IMR-90 (cell line): ENCODE measurements at regions not wholly inside any gene's neighbourhood (a gene's known extent, or its start where the extent isn't known, plus 50 kb on each side); places are given as distances from the start of the nearest gene placed in this dataset.

Source experiments
- ATAC-seq: fragments of 200-7000 bp; cut with Tn5 transposase; 2 replicates; pipeline ENCODE4 v1.9.1; 2020; ENCODE audit warnings: low read depth, mild to moderate bottlenecking, moderate library complexity
- BruUV-seq: library from RNA; stranded (reverse); fragments of 400-500 nt; replicated peaks from 2 replicates; lab custom pipeline; 2021; lab: Mats Ljungman, UMichigan
- CTCF ChIA-PET: fragments of 300-600 bp; formaldehyde crosslinking; extraction: SDS; loops from one replicate; lab custom pipeline; 2021; ENCODE audit warnings: antibody characterized with exemption; lab: Yijun Ruan, JAX
- POLR2A ChIA-PET: fragments of 300-600 bp; sonication (Branson Sonifier 250); formaldehyde crosslinking; loops from one replicate; lab custom pipeline; 2022; ENCODE audit warnings: antibody characterized with exemption; ENCODE audit not compliant: unreplicated experiment; lab: Charles Lee
- DNase-seq: peaks from one replicate; pipeline ENCODE4 v3.0.0; 2013
- H2AFZ ChIP-seq: replicated peaks from 2 replicates; pipeline ENCODE3; 2013; ENCODE audit warnings: low read length, mild to moderate bottlenecking; ENCODE audit not compliant: poor library complexity
- H2AK5ac ChIP-seq: 2 replicates; pipeline ENCODE4 v1.6.1; 2013; ENCODE audit warnings: low read depth, low read length, inconsistent platforms
- H2AK9ac ChIP-seq: replicated peaks from 2 replicates; pipeline ENCODE3; 2013; ENCODE audit warnings: mild to moderate bottlenecking, low read depth, low read length, moderate library complexity; ENCODE audit not compliant: poor library complexity
- H2BK120ac ChIP-seq: 2 replicates; pipeline ENCODE4 v1.6.1; 2013; ENCODE audit warnings: low read depth, low read length, inconsistent platforms
- H2BK15ac ChIP-seq: 3 replicates; pipeline ENCODE4 v1.6.1; 2013; ENCODE audit warnings: low read depth, low read length, inconsistent platforms
- H2BK20ac ChIP-seq: 2 replicates; pipeline ENCODE4 v1.6.1; 2013; ENCODE audit warnings: low read depth, mild to moderate bottlenecking, inconsistent platforms, low read length, moderate library complexity
- H2BK5ac ChIP-seq: 2 replicates; pipeline ENCODE4 v1.6.1; 2013; ENCODE audit warnings: mild to moderate bottlenecking, low read depth, low read length, inconsistent platforms; ENCODE audit not compliant: poor library complexity, severe bottlenecking
- H3K14ac ChIP-seq: replicated peaks from 2 replicates; pipeline ENCODE4 v1.6.1; 2013; ENCODE audit warnings: low read depth, low read length, inconsistent platforms
- H3K18ac ChIP-seq: 2 replicates; pipeline ENCODE4 v1.6.1; 2013; ENCODE audit warnings: low read depth, low read length, control low read depth
- H3K23ac ChIP-seq: 2 replicates; pipeline ENCODE4 v1.6.1; 2013; ENCODE audit warnings: low read depth, low read length, inconsistent platforms
- H3K27ac ChIP-seq: 2 replicates; pipeline ENCODE4 v1.5.1; 2013; ENCODE audit warnings: mild to moderate bottlenecking, control low read depth, low read length; ENCODE audit not compliant: insufficient read depth
- H3K27me3 ChIP-seq: 2 replicates; pipeline ENCODE4 v1.6.1; 2013; ENCODE audit warnings: low read length; ENCODE audit not compliant: control insufficient read depth, insufficient read depth
- H3K36me3 ChIP-seq: 2 replicates; pipeline ENCODE4 v1.6.1; 2013; ENCODE audit warnings: low read length, mixed read lengths; ENCODE audit not compliant: control insufficient read depth, insufficient read depth
- H3K4ac ChIP-seq: 2 replicates; pipeline ENCODE4 v1.6.1; 2013; ENCODE audit warnings: low read depth, low read length, inconsistent platforms
- H3K4me1 ChIP-seq: 2 replicates; pipeline ENCODE4 v1.6.1; 2013; ENCODE audit warnings: low read length, mixed read lengths; ENCODE audit not compliant: control insufficient read depth, insufficient read depth
- H3K4me2 ChIP-seq: 2 replicates; pipeline ENCODE4 v1.6.1; 2013; ENCODE audit warnings: low read depth, mild to moderate bottlenecking, control low read depth, low read length, moderate library complexity
- H3K4me3 ChIP-seq: 2 replicates; pipeline ENCODE4 v1.5.1; 2013; ENCODE audit warnings: low read depth, mild to moderate bottlenecking, control low read depth, low read length, moderate library complexity; ENCODE audit not compliant: insufficient read depth
- H3K56ac ChIP-seq: 2 replicates; pipeline ENCODE4 v1.6.1; 2013; ENCODE audit warnings: low read length, inconsistent platforms; ENCODE audit not compliant: insufficient read depth; ENCODE audit errors: extremely low read depth
- H3K79me1 ChIP-seq, 2 experiments: 2 replicates each; pipeline ENCODE4 v1.6.1; 2013; ENCODE audit warnings: low read length in 2 of 2, inconsistent platforms in 1 of 2, low read depth in 1 of 2
- H3K9ac ChIP-seq: 2 replicates; pipeline ENCODE4 v1.6.1; 2013; ENCODE audit warnings: low read depth, low read length, control low read depth
- H3K9me1 ChIP-seq: 2 replicates; pipeline ENCODE4 v1.6.1; 2013; ENCODE audit warnings: low read length, inconsistent platforms; ENCODE audit not compliant: insufficient read depth
- H3K9me3 ChIP-seq: 2 replicates; pipeline ENCODE4 v1.6.1; 2013; ENCODE audit warnings: low read length; ENCODE audit not compliant: control insufficient read depth, insufficient read depth
- H4K20me1 ChIP-seq: 2 replicates; pipeline ENCODE4 v1.6.1; 2013; ENCODE audit warnings: low read length, inconsistent platforms; ENCODE audit not compliant: insufficient read depth
- H4K5ac ChIP-seq: 2 replicates; pipeline ENCODE4 v1.6.1; 2013; ENCODE audit warnings: mild to moderate bottlenecking, low read depth, low read length, control low read depth
- H4K8ac ChIP-seq, 2 experiments: 2 replicates each; pipeline ENCODE4 v1.6.1; 2013; ENCODE audit warnings: low read depth in 2 of 2, low read length in 2 of 2, control low read depth in 1 of 2, inconsistent platforms in 1 of 2
- H4K91ac ChIP-seq: 2 replicates; pipeline ENCODE4 v1.6.1; 2013; ENCODE audit warnings: low read depth, low read length, inconsistent platforms; ENCODE audit not compliant: insufficient read depth
- BHLHE40 ChIP-seq: fragments of 150-350 bp; IDR thresholded peaks from 2 replicates; pipeline ENCODE4 v1.6.1; 2016; ENCODE audit warnings: mild to moderate bottlenecking, low read depth, low read length
- CEBPB ChIP-seq: IDR thresholded peaks from 2 replicates; pipeline ENCODE4 v1.6.1; 2012; ENCODE audit warnings: low read depth, low read length, improper control_type of control experiment
- CHD1 ChIP-seq: IDR thresholded peaks from 2 replicates; pipeline ENCODE4 v1.6.1; 2012; ENCODE audit warnings: low read depth, low read length, improper control_type of control experiment
- CTCF ChIP-seq: conservative IDR thresholded peaks from 2 replicates; pipeline ENCODE4 v1.5.1; 2012; ENCODE audit warnings: mild to moderate bottlenecking, low read depth, low read length, improper control_type of control experiment
- ELK1 ChIP-seq: fragments of 150-350 bp; IDR thresholded peaks from 2 replicates; pipeline ENCODE4 v1.6.1; 2016; ENCODE audit warnings: low read depth, mild to moderate bottlenecking, low read length, moderate library complexity, borderline replicate concordance
- MAFK ChIP-seq: IDR thresholded peaks from 2 replicates; pipeline ENCODE4 v1.6.1; 2012; ENCODE audit warnings: low read depth, low read length, improper control_type of control experiment
- MXI1 ChIP-seq: IDR thresholded peaks from 2 replicates; pipeline ENCODE4 v1.6.1; 2012; ENCODE audit warnings: low read depth, mild to moderate bottlenecking, low read length, moderate library complexity, borderline replicate concordance
- NFE2L2 ChIP-seq: fragments of 150-350 bp; IDR thresholded peaks from 2 replicates; pipeline ENCODE4 v1.6.1; 2016; ENCODE audit warnings: low read depth, mild to moderate bottlenecking, low read length
- POLR2A ChIP-seq: IDR thresholded peaks from 2 replicates; pipeline ENCODE4 v1.6.1; 2012; ENCODE audit warnings: mild to moderate bottlenecking, low read depth, low read length
- RAD21 ChIP-seq: IDR thresholded peaks from 2 replicates; pipeline ENCODE4 v1.6.1; 2012; ENCODE audit warnings: low read length, improper control_type of control experiment
- RCOR1 ChIP-seq: IDR thresholded peaks from 2 replicates; pipeline ENCODE4 v1.6.1; 2012; ENCODE audit warnings: mild to moderate bottlenecking, low read length, improper control_type of control experiment; ENCODE audit not compliant: insufficient replicate concordance
- RFX5 ChIP-seq: IDR thresholded peaks from 2 replicates; pipeline ENCODE4 v1.8.0; 2012; ENCODE audit warnings: low read depth, mild to moderate bottlenecking, low read length, moderate library complexity
- SMC3 ChIP-seq: fragments of 150-350 bp; IDR thresholded peaks from 2 replicates; pipeline ENCODE4 v1.6.1; 2016; ENCODE audit warnings: low read depth, mild to moderate bottlenecking, antibody characterized with exemption, low read length, moderate library complexity
- USF2 ChIP-seq: fragments of 150-350 bp; IDR thresholded peaks from 2 replicates; pipeline ENCODE4 v1.6.1; 2017; ENCODE audit warnings: mild to moderate bottlenecking, antibody characterized with exemption, low read length, low read depth
- dilution Hi-C: fragments of 300-500 bp; cut with HindIII; formaldehyde crosslinking; loops from one replicate; pipeline ENCODE4 v1.14.3; 2018; ENCODE audit warnings: low sequenced_read_pairs; ENCODE audit not compliant: unreplicated experiment
- in situ Hi-C: fragments of 300-500 bp; cut with MboI; formaldehyde crosslinking; loops from 3 replicates; pipeline ENCODE4 v1.14.3; 2019; ENCODE audit warnings: low sequenced_read_pairs, inconsistent platforms, mixed read lengths
- intact Hi-C: fragments of 100-400 bp; cut with micrococcal nuclease; formaldehyde crosslinking; loops from 2 replicates; pipeline ENCODE4 v1.10.0; 2022

- ChIA-PET POLR2A (no interaction called here), CTCF (no interaction called here)
- dilution Hi-C loops, result no loop called here
These were observed 108.4 kb downstream of the METRNL start for GRCh38 chr17:83187782-83188311.

More at GRCh38 chr17:83187782-83188311, 108.4 kb downstream of the METRNL start:
- no peak for DNase-seq
- H3K9ac ChIP-seq, result no peak overlapping the region
- peaks cover 16% of the 10 kb centered on the region for H3K4me1 ChIP-seq
- no peak overlapping the region for H2BK120ac ChIP-seq
- no peak overlapping the region for H2BK20ac ChIP-seq
- peaks cover 19% of the 10 kb centered on the region for H3K9me3 ChIP-seq
- no peak overlapping the region for H3K4me3 ChIP-seq
- H2AFZ ChIP-seq, result no peak overlapping the region
- H2BK15ac ChIP-seq, result no peak overlapping the region
- H3K36me3 ChIP-seq, result no peaks in the 10 kb centered on the region
- H2AK9ac ChIP-seq, result no peak overlapping the region
- no peak overlapping the region for H2AK5ac ChIP-seq
- no peak overlapping the region for H3K18ac ChIP-seq
- in situ Hi-C loops, result no loop called here
- intact Hi-C loops, result no loop called here
- H4K91ac ChIP-seq, result no peak overlapping the region
- BruUV-seq, result no TSS peak
- no peak overlapping the region for H3K56ac ChIP-seq
- peaks cover 14% of the 10 kb centered on the region; the same call in 1 of the 2 replicates for H4K20me1 ChIP-seq
- H4K8ac ChIP-seq, result no peak overlapping the region
- no peak overlapping the region for H3K23ac ChIP-seq
- no peak for TF ChIP-seq NFE2L2
- no peak for TF ChIP-seq CEBPB
- no peak for TF ChIP-seq ELK1
- no peak for TF ChIP-seq RFX5
- TF ChIP-seq POLR2A, result no peak
- no peak for TF ChIP-seq BHLHE40
- TF ChIP-seq SMC3, result no peak
- TF ChIP-seq USF2, result no peak
- TF ChIP-seq CHD1, result no peak
- no peak for TF ChIP-seq MXI1
- no peak for TF ChIP-seq RCOR1
- TF ChIP-seq RAD21, result no peak
- TF ChIP-seq MAFK, result no peak
- TF ChIP-seq CTCF, result no peak
- H3K9me1 ChIP-seq, result peaks cover 9% of the 10 kb centered on the region; the same call in 1 of the 2 replicates
- no peak for ATAC-seq
- H3K4ac ChIP-seq, result no peak overlapping the region
- H4K5ac ChIP-seq, result no peak overlapping the region
- no peaks in the 10 kb centered on the region; a peak in 1 of 4 replicates for H3K79me1 ChIP-seq
- no peak overlapping the region for H3K14ac ChIP-seq
- H2BK5ac ChIP-seq, result no peak overlapping the region
- peaks cover 44% of the 10 kb centered on the region for H3K27me3 ChIP-seq
- H3K4me2 ChIP-seq, result no peak overlapping the region
- no peak overlapping the region for H3K27ac ChIP-seq
